ENCODE measurements at regions not wholly inside any gene's neighbourhood (a gene's known extent, or its start where the extent isn't known, plus 50 kb on each side); places are given as distances from the start of the nearest gene placed in this dataset.
"Not testable (repeated sequence)": the region's sequence is repeated elsewhere in the genome, so short reads cannot be mapped to it uniquely, and the experiment has no call there.

DNA sequence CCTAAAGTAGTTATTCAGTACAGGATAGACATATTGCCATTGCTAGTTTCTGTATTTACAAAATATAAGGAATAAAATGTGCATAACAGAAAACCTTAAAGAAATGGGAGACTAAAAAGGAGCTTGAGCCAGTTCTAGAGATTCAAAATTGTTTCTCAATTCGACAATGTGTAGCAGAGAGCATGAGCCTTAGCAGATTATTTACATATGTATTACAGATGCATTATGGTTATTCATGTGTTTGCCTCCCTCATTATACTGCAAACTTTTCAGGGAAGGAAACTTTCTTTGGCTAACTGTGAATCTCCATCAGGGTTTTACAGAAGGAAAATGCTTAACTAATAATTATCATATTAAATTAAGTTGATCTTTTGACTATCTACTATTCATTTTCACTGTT is 854.4 kb upstream of the SLC39A10 start:
- Histone ChIP-seq H3K9me3 (no peaks in the 10 kb centered on the region), H3K4me3 (no peak overlapping the region), H3K4me1 (no peaks in the 10 kb centered on the region), H3K4me2 (no peak overlapping the region), H3K27ac (no peak overlapping the region)
- POLR2A ChIA-PET = no interaction called here
- FAIRE-seq (no peak), ATAC-seq (no peak), DNase-seq (ENCODE audit: low read depth in 1 of 2, low spot score in 1 of 2) (no peak)
- TF ChIP-seq ZFP36 (IDR thresholded peaks at IDR 0.05; ENCODE audit: borderline replicate concordance, partially characterized antibody) (no peak), TP53 (CRISPR knock-in tag; IDR thresholded peaks at IDR 0.05) (no peak), MAZ (IDR thresholded peaks at IDR 0.05; ENCODE audit: borderline replicate concordance, low read depth, low read length) (no peak), NFE2L2 (conservative IDR thresholded peaks at IDR 0.05; ENCODE audit: low read length) (no peak), NPAS2 (CRISPR knock-in tag; IDR thresholded peaks at IDR 0.05; ENCODE audit: borderline replicate concordance) (no peak), HDAC2 (IDR thresholded peaks at IDR 0.05) (no peak), KDM5A (IDR thresholded peaks at IDR 0.05) (no peak), MYC (IDR thresholded peaks at IDR 0.05; ENCODE audit: borderline replicate concordance, low read length) (no peak), CBX2 (IDR thresholded peaks at IDR 0.05; ENCODE audit: borderline replicate concordance, low read depth) (no peak), RAD21 (conservative IDR thresholded peaks at IDR 0.05 in 1 of 2, IDR thresholded peaks at IDR 0.05 in 1 of 2) (no peak), POLR2AphosphoS2 (conservative IDR thresholded peaks at IDR 0.05; ENCODE audit: low read length) (no peak), FOSB (CRISPR knock-in tag; IDR thresholded peaks at IDR 0.05) (no peak)
- TF ChIP-seq, protein P1, sequence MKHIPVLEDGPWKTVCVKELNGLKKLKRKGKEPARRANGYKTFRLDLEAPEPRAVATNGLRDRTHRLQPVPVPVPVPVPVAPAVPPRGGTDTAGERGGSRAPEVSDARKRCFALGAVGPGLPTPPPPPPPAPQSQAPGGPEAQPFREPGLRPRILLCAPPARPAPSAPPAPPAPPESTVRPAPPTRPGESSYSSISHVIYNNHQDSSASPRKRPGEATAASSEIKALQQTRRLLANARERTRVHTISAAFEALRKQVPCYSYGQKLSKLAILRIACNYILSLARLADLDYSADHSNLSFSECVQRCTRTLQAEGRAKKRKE (CRISPR knock-in tag; IDR thresholded peaks at IDR 0.05; ENCODE audit: low read depth) = no peak
- TF ChIP-seq, protein P2, sequence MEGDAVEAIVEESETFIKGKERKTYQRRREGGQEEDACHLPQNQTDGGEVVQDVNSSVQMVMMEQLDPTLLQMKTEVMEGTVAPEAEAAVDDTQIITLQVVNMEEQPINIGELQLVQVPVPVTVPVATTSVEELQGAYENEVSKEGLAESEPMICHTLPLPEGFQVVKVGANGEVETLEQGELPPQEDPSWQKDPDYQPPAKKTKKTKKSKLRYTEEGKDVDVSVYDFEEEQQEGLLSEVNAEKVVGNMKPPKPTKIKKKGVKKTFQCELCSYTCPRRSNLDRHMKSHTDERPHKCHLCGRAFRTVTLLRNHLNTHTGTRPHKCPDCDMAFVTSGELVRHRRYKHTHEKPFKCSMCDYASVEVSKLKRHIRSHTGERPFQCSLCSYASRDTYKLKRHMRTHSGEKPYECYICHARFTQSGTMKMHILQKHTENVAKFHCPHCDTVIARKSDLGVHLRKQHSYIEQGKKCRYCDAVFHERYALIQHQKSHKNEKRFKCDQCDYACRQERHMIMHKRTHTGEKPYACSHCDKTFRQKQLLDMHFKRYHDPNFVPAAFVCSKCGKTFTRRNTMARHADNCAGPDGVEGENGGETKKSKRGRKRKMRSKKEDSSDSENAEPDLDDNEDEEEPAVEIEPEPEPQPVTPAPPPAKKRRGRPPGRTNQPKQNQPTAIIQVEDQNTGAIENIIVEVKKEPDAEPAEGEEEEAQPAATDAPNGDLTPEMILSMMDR (IDR thresholded peaks at IDR 0.05) = no peak
- TF ChIP-seq, protein P3, sequence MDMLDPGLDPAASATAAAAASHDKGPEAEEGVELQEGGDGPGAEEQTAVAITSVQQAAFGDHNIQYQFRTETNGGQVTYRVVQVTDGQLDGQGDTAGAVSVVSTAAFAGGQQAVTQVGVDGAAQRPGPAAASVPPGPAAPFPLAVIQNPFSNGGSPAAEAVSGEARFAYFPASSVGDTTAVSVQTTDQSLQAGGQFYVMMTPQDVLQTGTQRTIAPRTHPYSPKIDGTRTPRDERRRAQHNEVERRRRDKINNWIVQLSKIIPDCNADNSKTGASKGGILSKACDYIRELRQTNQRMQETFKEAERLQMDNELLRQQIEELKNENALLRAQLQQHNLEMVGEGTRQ (IDR thresholded peaks at IDR 0.05) = no peak
- CTCF ChIA-PET = no interaction called here
- WGBS (ENCODE audit: missing lambda C conversion rate) = 13% methylated on average over 1 of the region's 1 CpG

DNA sequence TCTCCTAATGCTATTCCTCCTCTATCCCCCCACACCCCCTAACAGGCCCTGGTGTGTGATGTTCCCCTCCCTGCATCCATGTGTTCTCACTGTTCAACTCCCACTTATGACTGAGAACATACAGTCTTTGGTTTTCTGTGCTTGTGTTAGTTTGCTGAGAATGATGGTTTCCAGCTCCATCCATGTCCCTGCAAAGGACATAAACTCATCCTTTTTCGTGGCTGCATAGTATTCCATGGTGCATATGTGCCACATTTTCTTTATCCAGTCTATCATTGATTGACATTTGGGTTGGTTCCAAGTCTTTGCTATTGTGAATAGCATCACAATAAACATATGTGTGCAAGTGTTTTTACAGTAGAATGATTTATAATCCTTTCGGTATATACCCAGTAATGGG is 870.0 kb upstream of the SLC39A10 start:
- 40% methylated on average over 2 of the region's 2 CpGs for WGBS (ENCODE audit: missing lambda C conversion rate)
- not testable (repeated sequence) for FAIRE-seq, ATAC-seq

DNA sequence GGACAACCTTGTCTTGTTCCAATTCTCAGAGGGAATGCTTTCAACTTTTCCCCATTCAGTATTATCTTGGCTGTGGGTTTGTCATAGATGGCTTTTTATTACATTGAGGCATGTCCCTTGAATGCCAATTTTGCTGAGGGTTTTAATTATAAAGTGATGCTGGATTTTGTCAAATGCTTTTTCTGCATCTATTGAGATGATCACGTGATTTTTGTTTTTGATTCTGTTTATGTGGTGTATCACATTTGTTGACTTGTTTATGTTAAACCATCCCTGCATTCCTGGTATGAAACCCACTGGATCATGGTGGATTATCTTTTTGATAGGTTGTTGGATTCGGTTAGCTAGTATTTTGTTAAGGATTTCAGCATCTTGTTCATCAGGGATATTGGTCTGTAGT is 885.6 kb upstream of the SLC39A10 start:
- WGBS (ENCODE audit: missing lambda C conversion rate) = 6% methylated on average over 2 of the region's 2 CpGs
- CTCF ChIA-PET; ATAC-seq; POLR2A ChIA-PET; H3K9me3 ChIP-seq; H3K27ac ChIP-seq; H3K4me1 ChIP-seq; DNase-seq (ENCODE audit: low read depth in 1 of 2, low spot score in 1 of 2); H3K4me3 ChIP-seq; H3K4me2 ChIP-seq; FAIRE-seq: not testable (repeated sequence)

More for the DNA sequence above, 870.0 kb upstream of the SLC39A10 start:
- H3K27ac ChIP-seq; H3K4me3 ChIP-seq; H3K9me3 ChIP-seq; CTCF ChIA-PET; POLR2A ChIA-PET; H3K4me1 ChIP-seq; H3K4me2 ChIP-seq; DNase-seq (ENCODE audit: low read depth in 1 of 2, low spot score in 1 of 2): not testable (repeated sequence)

DNA sequence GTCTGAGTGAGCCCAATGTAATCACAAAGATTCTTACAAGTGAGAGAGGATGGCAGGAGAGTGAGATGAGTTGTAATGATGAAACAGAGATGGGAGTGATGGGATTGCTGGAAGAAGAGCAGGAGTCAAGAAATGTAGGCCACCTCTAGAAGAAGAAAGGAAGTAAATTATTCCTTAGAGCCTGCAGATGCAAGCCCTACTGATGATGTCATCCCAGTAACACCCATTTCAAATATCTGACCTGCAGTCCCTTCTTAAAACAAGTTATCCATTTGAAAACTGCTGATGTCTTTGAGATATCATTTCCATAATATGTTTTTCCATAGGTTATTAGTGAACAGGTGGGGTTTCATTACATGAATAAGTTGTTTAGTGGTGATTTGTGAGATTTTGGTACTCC is 888.0 kb upstream of the SLC39A10 start:
- no peak for FAIRE-seq
- H3K27ac ChIP-seq = no peak overlapping the region
- ChIA-PET POLR2A (no interaction called here), CTCF (no interaction called here)
- H3K4me3 ChIP-seq = no peak overlapping the region
- H3K4me1 ChIP-seq = no peaks in the 10 kb centered on the region
- DNase-seq (ENCODE audit: low read depth in 1 of 2, low spot score in 1 of 2) = no peak
- no peaks in the 10 kb centered on the region; the same call in 2 of the 3 replicates for H3K9me3 ChIP-seq
- ATAC-seq = no peak
- no peak overlapping the region for H3K4me2 ChIP-seq
- TF ChIP-seq NFE2L2 (conservative IDR thresholded peaks at IDR 0.05; ENCODE audit: low read length) = no peak
- no peak for TF ChIP-seq POLR2AphosphoS2 (conservative IDR thresholded peaks at IDR 0.05; ENCODE audit: low read length)
- TF ChIP-seq CBX8 (IDR thresholded peaks at IDR 0.05) = no peak
- no peak for TF ChIP-seq BHLHE40 (IDR thresholded peaks at IDR 0.05; ENCODE audit: low read depth, low read length)
- TF ChIP-seq MYC (IDR thresholded peaks at IDR 0.05; ENCODE audit: borderline replicate concordance, low read length) = no peak
- TF ChIP-seq, protein P2 (IDR thresholded peaks at IDR 0.05) = no peak
- TF ChIP-seq, protein P4, sequence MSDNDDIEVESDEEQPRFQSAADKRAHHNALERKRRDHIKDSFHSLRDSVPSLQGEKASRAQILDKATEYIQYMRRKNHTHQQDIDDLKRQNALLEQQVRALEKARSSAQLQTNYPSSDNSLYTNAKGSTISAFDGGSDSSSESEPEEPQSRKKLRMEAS (IDR thresholded peaks at IDR 0.05) = no peak
- TF ChIP-seq KDM5A (IDR thresholded peaks at IDR 0.05) = no peak
- TF ChIP-seq, protein P5, sequence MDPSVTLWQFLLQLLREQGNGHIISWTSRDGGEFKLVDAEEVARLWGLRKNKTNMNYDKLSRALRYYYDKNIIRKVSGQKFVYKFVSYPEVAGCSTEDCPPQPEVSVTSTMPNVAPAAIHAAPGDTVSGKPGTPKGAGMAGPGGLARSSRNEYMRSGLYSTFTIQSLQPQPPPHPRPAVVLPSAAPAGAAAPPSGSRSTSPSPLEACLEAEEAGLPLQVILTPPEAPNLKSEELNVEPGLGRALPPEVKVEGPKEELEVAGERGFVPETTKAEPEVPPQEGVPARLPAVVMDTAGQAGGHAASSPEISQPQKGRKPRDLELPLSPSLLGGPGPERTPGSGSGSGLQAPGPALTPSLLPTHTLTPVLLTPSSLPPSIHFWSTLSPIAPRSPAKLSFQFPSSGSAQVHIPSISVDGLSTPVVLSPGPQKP (IDR thresholded peaks at IDR 0.05; ENCODE audit: low read depth, low read length) = no peak
- TF ChIP-seq, protein P6, sequence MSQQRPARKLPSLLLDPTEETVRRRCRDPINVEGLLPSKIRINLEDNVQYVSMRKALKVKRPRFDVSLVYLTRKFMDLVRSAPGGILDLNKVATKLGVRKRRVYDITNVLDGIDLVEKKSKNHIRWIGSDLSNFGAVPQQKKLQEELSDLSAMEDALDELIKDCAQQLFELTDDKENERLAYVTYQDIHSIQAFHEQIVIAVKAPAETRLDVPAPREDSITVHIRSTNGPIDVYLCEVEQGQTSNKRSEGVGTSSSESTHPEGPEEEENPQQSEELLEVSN (IDR thresholded peaks at IDR 0.05; ENCODE audit: borderline replicate concordance, low read depth) = no peak
- no peak for TF ChIP-seq JUN (IDR thresholded peaks at IDR 0.05)
- no peak for TF ChIP-seq HOXA7 (CRISPR knock-in tag; IDR thresholded peaks at IDR 0.05)
- TF ChIP-seq CBX2 (IDR thresholded peaks at IDR 0.05; ENCODE audit: borderline replicate concordance, low read depth) = no peak
- TF ChIP-seq ZNF302 (CRISPR knock-in tag; IDR thresholded peaks at IDR 0.05) = no peak
